ENCODE measurements at regions not wholly inside any gene's neighbourhood (a gene's known extent, or its start where the extent isn't known, plus 50 kb on each side); places are given as distances from the start of the nearest gene placed in this dataset.
"Not testable (repeated sequence)": the region's sequence is repeated elsewhere in the genome, so short reads cannot be mapped to it uniquely, and the experiment has no call there.

DNA sequence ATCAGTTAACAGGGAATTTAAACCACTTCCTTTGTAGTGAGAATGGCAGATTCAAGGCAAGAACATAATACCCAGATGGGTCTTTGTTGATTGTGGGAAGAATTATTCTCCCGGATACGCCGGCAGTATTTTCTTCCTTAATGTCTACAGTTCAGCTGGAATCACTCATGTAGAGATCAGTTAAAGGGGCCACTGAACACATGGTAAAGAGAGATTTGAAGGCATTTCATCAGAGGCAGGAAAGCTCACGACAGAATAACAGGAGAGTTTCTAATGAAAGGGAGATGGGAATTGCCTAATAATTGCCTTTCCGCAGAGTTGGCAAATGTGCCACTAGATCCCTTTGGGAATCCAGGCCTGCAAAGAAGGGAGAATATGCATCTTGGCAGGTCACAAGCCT is 327.7 kb upstream of the ZNF804A start:
- no peak for DNase-seq

DNA sequence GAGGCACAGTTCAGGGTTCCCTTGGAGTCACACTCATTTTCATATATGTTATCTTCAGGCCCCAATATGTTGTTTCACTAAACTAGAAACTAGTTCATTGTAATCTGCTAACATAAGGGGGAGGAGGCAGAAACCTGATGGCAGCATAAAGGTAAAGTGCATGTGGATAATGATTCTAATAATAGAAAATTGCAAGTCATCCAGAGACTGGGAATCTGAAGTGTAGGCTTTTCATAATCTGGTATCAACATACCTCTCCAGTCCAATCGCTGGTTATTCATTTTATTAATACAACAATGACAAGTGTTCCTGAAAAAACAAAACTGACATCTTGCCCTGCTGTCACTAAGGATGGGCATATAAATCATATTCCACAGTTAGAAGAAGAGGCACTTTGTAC is 326.3 kb upstream of the ZNF804A start:
- no peak for DNase-seq

DNA sequence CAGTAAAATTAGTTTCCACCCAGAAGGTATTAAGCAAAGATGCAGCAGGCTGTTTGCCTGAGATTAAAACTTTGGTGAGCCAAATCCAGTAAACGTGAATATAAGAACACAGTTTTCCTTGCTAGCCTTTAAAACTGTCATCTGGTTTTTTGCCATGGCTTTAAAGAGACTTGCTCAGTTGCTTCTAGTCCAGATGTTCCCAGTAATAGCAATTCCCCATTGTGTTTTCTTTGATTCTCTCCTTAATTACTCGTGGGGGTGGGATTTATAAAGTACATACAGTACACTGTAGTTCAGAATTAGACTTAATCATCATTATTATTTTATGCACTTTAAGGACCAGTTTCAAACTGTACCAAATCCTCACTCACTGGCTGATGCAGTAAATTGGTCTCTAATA is 303.5 kb upstream of the ZNF804A start:
- DNase-seq: no peak

DNA sequence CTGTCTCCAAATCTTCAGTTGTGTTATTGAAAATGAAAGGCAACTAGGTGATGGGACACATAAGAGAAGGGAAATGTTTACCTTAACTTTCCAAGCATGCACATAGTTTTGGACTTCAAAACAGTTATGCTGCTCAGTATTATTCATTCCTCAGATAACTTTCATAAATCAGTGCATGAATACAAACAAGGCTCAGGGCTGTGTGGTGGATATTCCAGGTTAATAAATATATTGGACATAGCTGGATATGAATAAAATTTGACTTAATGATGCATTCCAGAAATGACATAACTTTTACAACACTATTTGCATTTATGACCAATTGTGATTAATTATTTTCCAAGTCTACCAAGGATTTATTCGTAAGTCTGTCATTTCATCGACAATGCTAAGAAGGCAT is 301.2 kb upstream of the ZNF804A start:
- no peak for DNase-seq

DNA sequence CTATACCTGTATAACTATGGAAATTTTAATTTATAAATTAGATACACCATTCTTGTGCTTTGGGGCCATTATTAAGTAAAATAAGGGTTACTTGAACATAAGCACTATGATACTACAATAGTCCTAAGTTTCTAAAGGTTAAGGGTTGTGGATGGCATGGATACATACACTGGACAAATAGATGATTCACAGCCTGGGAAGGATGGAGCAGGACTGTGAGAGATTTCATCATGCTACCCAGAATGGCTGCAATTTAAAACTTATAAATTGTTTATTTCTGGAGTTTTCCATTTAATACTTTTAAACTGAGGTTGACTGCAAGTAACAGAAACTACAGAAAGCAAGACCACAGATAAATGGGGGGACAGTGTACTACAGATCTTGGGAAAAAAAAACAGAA is 295.8 kb upstream of the ZNF804A start:
- DNase-seq: no peak

DNA sequence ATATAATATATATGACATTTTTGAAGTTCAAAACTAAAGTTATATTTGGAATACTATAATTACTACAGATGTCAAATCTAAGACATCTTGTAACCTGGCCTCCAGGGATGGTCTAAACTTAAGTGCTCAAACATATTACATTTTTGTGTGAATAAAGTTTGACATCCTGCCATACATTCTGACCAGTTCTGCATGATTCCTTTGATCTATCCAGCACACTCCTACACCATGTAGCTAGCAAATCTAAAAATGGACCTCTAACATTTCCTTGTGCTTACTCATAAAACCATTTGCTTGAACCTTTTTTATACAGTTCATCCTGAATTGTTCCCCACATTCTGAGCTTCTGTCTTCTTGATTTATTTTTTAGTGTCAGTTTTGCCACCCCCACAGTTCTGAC is 294.3 kb upstream of the ZNF804A start:
- DNase-seq: peak; percentile 61

DNA sequence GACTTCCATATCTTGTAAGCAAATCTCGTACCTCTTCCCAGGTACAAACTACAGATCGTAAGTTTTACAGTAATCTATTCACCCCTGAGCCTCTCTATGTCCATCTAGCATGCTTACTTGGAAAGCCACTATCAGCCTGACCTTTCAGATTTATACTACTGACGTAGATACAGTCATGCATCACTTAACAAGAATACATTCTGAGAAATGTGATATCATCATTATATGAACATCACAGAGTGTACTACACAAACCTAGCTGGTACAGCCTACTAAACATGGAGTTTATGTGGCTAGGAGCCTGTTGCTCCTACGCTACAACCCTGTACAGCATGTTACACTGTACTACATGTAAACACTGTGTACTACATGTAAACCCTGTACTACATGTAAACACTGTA is 293.2 kb upstream of the ZNF804A start:
- DNase-seq: no peak

DNA sequence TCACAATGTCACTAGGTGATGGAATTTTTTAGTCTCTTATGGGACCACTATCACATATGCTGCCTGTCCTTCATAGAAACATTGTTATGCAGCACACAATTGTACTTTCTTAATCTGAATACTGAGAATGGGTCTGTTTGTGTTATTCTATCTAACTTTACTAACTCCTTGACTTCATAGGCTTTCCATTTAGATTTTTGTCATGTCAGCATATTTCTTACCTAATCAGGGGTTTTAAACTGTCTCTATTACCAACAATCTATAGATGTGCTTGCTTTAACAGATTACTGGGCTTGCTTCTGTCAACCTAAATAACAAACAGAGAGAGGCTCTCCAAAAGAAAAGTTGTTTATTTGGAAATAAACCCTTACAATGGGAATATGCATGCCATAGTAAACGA is 289.6 kb upstream of the ZNF804A start:
- no peak for DNase-seq

DNA sequence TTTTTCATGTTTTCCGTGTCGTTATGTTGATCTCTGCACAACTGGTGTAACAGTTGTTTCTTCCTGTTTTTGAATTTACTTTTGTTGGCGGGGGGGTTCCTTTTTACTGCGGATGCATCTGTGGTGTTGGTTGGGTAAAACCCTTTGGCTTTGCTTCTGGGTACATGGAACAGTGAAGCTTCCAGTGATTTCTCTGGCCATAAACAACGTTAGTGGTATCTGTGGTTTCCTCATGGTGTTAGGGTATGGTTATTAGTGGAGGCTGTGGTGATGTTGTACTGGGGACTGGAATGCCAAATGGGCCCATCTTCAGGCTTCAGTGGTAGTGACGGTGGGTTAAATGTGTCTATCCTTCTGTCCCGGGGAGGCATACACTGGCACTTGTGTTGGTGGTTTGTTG is 285.4 kb upstream of the ZNF804A start:
- no peak for DNase-seq

DNA sequence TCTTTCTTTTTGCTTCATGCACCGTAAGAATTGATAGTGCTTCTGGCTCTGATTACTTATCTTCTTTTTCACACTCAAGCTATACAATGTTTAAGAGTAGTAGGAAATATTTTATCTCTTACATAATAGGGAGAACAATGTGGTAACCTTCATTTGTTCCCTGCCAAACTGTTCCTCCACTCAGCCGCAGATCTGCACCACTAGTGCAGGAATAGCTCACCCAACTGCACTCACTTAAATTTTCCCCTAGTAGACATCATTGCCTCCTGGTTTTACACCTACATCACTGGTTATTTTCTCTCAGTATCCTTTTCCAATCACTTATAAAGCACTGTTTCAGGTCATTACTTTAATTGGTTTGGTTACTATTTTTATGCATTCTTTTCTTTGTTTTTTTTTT is 283.5 kb upstream of the ZNF804A start:
- DNase-seq: no peak

DNA sequence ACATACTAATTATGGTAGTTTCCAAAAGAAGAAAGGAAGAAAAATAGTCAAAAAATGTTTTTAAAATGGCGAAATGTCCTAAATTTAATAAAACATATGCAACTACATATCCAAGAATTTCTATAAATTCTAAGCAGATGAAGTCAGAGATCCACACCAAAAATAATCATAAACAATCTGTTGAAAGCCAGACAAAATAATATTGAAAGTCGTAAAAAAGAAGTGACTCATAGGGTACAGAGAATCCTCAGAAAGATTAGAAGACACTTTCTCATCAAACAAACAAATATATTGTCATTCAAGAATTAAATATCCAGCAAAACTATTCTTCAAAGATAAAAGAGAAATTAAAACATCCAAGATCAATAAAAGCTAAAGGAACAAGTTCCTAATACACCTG is 281.4 kb upstream of the ZNF804A start:
- DNase-seq: no peak

DNA sequence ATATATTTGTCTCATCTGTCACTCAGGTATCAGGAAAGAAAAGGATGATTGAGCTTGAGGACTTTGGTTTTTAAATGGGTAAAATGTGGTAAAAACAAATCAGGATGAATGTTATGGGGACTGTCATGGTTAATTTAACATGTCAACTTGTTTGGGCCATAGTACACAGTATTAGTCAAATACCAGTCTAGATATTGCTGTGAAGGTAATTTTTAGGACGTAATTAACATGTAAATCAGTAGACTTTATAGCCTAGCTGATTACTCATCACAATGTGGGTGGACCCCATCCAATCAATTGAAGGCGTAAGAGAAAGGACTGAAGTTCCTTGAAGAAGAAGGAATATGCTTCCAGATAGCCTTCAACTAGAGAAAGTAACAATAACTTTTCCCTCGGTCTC is 275.7 kb upstream of the ZNF804A start:
- DNase-seq: no peak

DNA sequence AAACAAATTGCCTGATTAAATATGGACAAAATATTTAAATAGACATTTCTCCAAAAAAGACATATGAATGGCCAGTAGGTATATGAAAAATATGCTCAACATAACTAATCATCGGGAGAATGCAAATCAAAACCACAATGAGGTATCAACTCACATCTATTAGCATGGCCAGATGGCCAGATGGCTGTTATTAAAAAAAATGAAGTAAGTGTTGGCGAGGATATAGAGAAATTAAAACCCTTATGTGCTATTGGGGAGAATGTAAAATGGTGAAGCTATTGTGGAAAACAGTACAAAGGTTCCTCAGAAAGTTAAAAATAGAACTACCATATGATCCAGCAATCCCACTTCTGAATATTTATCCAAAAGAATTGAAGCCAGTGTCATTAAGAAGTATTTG is 272.3 kb upstream of the ZNF804A start:
- no peak for DNase-seq

DNA sequence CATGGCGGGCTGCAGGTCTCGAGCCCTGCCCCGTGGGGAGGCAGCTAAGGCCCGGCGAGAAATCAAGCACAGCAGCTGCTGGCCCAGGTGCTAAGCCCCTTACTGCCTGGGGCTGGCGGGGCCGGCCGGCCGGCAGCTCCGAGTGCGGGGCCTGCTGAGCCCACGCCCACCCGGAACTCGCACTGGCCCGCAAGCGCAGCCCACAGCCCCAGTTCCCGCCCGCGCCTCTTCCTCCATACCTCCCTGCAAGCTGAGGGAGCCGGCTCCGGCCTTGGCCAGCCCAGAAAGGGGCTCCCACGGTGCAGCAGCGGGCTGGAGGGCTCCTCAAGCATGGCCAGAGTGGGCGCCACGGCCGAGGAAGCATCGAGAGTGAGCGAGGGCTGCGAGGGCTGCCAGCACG is 270.5 kb upstream of the ZNF804A start:
- DNase-seq: not testable (repeated sequence)

DNA sequence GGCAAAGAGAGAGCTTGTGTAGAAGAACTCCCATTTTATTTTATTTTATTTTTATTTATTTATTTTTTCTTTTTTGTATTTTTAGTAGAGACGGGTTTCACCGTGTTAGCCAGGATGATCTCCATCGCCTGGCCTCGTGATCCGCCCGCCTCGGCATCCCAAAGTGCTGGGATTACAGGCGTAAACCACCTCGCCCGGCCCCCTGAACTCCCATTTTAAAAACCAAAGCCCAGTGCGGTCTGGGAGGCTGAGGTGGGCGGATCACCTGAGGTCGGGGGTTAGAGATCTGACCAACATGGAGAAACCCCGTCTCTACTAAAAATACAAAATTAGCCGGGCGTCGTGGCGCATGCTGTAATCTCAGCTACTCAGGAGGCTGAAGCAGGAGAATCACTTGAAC is 267.8 kb upstream of the ZNF804A start:
- DNase-seq: not testable (repeated sequence)

DNA sequence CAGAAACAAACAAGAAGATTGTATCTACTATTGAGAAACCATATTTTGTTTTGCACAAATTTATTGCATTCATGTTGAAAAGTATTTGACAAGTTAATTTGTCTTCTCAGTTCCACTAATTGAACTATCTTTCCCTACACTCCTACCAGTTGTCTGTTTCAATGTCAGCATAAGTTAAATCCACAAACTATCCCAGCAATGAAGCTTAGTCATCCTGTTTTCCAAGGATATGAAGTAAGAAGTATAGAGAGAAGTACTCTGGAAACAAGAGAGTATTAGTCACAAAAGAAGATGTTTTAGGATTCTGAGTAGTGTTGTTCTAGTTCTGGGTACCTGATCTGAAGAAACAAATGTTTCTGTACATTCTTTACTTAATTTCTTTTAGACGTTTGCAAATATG is 261.6 kb upstream of the ZNF804A start:
- DNase-seq: peak; percentile 68

DNA sequence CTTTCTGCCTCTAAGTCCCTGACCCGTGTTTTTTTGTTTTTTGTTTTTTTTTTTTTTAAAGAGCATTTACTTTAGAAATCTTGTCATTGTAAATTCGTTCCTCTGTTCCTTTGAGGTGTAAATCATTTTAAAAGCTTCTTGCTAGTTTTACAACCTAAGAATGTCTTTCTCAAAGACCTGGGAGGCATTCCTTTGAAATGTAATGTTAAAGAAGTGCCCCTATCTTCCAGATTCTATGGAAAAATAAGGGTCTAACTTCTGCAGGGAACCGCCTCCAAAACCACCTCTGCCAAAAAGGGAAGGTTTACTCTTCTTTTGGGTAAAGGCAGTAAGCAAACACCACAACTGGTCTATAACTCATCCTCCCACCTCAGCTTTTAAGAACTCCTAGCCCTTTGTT is 259.6 kb upstream of the ZNF804A start:
- DNase-seq: no peak

DNA sequence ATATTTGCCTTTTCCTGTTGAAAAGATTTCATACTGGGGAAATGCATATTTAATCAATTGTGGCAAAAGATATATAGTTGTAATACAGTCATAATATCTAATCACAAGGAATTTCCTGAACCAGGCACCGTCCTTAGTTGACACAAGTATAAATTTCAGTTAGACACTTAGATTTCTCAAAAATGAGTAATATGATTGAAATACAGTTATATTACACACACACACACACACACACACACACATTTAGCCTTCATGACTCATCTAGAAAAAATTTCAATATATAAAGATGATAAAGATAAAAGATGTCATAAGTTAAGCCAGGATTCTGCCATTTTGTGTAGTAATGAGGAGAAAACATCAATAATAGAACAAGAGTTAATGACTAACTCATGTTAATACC is 258.4 kb upstream of the ZNF804A start:
- peak; percentile 43 for DNase-seq

DNA sequence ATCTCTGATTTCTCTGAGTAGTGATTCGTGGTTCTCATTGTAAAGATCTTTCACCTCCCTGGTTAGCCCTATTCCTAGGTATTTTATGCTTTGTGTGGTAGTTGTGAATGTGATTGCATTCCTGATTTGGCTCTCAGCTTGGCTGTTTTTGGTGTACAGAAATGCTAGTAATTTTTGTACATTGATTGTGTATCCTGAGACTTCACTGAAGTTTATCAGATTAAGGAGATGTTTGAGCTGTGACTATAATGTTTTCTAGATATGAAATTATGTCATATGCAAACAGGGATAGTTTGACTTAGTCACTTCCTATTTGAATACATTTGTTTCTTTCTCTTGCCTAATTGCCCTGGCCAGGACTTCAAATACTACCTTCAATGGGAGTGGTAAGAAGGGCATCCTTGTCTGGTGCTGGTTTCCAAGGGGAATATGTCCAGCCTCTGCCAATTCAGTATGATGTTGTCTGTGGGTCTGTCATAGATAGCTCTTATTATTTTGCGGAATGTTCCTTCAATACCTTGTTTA is 251.9 kb upstream of the ZNF804A start:
- peak; percentile 63 for DNase-seq

DNA sequence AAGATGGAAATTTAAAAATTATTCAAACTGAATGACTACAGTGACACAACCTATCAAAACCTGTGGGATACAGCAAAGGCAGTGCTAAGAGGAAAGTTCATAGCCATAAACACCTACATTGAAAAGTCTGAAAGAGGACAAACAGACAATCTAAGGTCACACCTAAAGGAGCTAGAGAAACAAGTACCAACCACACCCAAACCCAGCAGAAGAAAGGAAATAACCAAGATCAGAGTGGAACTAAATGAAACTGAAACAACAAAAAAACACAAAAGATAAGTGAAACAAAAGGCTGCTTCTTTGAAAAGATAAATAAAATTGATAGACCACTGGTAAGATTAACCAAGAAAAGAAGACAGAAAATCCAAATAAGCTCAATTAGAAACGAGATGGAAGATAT is 247.2 kb upstream of the ZNF804A start:
- no peak for DNase-seq

DNA sequence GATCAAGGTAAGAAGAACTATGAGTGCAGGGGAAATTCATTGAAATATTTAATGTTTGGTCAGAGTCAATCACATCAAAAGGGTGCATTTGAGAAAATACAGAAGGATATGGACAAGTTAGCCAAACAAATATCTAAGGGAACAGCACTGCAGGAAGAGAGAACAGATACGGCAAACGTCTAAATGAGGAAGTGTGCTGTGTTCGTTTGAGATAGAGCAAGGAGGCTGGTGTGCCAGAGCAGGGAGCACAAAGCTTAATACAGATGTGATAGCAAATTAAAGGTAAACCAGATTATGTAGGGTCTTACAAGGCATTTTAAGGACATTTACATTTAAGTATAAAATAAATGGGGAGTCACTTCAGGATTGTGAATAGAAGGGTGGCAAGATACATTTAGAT is 241.3 kb upstream of the ZNF804A start:
- no peak for DNase-seq

DNA sequence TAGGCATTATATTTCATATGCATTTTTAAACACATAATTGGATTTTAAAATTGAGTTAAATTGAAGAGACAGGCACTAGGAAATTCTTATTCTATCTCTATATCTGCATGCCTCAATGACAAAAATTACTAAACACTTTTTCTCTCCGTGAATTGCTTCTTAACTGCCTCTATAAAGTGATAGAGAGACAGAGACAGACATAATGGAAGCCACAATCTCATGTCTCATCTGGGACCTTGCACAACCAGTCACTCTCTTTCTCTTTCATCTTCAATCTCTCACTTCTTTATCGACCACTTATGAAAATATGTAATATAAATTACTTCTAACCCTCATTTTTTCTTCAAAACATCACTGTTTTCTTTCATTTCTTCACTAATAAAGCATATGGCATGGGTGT is 238.9 kb upstream of the ZNF804A start:
- DNase-seq: no peak

DNA sequence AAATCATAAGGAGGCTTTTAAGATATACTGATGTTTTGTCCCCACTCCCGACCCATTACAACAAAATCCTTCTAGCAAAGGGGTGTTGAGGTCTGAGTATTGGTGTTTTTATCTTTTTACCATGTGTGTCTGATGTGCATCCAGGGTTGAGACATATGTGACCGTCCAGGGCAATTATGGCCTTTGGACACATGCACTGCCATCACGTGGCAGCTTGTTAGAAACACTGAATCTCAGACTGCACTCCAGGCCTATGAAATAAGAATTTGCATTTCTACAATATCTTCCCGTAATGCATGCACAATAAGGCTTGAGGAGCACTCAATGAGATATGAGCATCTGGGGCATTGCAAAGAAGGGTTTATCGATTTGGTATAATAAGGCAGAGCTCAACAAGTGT is 235.1 kb upstream of the ZNF804A start:
- no peak for DNase-seq

DNA sequence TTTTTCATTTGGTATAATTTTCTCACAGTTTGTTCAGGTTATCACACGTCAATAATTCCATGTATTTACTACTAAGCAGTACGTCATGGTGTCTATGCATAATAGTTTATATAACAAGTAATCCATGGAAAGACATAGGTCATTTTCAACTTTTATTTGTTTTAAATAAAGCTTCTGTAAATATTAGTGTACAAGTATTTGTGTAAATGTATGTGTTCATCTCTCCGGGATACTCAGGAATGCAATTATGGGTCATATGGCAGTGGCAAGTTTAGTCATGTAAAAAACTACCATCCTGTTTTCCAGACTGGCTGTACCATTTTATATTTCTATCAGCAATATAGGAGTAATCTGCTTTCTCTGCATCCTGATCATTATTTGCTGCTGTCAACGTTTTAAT is 231.1 kb upstream of the ZNF804A start:
- no peak for DNase-seq

DNA sequence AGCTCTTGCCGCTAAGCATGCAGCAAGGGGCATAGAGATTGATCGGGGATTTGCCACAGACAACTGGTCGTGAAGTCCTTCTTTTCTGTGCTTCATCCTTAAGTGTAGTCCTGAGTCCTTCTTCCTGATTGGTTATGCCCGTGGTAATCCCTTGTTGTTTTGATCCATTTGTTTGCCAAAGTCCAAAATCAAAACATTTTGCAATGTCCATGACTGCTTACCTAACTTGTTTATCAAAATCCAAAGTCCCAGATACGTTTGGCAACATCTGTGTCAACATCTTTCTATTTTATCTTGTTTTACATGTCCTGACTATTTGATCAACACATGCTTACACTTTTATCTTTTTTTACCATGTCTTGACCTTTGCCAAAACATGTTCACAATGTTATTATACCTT is 229.0 kb upstream of the ZNF804A start:
- no peak for DNase-seq

DNA sequence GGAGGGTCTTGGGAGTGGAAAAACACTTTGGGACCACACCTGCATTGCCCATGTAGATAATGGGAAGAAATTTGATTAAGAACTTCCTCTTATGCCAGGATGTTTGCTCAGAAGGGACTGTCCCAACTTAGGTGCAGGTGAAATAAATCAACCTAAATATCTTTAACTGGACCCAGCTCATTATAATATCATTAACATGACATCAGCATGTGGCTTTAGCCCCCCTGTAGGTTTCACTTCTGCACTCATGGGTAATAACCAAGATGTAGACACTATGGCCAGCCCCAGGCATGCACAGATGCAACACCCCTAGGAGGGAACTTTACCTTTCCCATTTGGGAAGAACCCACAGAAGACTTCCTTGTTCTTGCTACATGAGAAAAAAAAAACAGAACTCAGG is 227.4 kb upstream of the ZNF804A start:
- DNase-seq: no peak

Measured in NCI-H226 (cell line).